Uterus (tissue), 2 donors: ENCODE measurements at regions not wholly inside any gene's neighbourhood (a gene's known extent, or its start where the extent isn't known, plus 50 kb on each side); places are given as distances from the start of the nearest gene placed in this dataset.

Experiments
- POLR2A ChIP-seq, 2 donors: fragments of 450-650 bp; IDR thresholded peaks; one replicate each; pipeline ENCODE4 v1.6.1; 2016; ENCODE audit warnings: antibody characterized with exemption in 2 of 2, mild to moderate bottlenecking in 1 of 2, moderate library complexity in 1 of 2
- TF ChIP-seq, protein P1 (sequence below), 4 experiments: fragments of 200-600 bp in 2 of 4; fragments of 450-650 bp in 2 of 4; sonication (generic) in 2 of 4; IDR thresholded peaks; one replicate each; pipeline ENCODE4 v1.5.1; 2016 to 2019; ENCODE audit warnings: antibody characterized with exemption in 4 of 4, mild to moderate bottlenecking in 2 of 4, moderate library complexity in 1 of 4

DNA sequence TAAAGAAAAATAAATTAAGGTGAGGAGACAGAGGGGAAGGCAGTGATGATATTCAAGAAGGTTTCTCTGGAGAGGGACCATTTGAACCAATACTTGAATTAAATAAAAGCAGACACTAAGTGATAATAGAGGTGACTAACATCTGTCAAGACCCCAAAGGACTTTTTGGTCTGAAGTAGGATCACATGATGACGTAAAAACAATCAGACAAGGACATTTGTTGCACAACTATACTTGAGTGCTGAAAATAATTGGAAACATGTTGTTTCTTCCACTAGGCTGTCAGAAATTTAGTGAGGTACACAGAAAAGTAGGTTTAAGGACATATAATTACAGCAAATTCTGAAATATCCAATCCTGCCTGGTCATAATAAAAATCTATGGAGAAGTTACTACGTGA is 179.5 kb downstream of the WNT5A start:
- TF ChIP-seq, protein P1, sequence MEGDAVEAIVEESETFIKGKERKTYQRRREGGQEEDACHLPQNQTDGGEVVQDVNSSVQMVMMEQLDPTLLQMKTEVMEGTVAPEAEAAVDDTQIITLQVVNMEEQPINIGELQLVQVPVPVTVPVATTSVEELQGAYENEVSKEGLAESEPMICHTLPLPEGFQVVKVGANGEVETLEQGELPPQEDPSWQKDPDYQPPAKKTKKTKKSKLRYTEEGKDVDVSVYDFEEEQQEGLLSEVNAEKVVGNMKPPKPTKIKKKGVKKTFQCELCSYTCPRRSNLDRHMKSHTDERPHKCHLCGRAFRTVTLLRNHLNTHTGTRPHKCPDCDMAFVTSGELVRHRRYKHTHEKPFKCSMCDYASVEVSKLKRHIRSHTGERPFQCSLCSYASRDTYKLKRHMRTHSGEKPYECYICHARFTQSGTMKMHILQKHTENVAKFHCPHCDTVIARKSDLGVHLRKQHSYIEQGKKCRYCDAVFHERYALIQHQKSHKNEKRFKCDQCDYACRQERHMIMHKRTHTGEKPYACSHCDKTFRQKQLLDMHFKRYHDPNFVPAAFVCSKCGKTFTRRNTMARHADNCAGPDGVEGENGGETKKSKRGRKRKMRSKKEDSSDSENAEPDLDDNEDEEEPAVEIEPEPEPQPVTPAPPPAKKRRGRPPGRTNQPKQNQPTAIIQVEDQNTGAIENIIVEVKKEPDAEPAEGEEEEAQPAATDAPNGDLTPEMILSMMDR (IDR thresholded peaks at IDR 0.05): no peak
- TF ChIP-seq POLR2A (IDR thresholded peaks at IDR 0.05): no peak
